Loucy (cell line): ENCODE measurements at regions not wholly inside any gene's neighbourhood (a gene's known extent, or its start where the extent isn't known, plus 50 kb on each side); places are given as distances from the start of the nearest gene placed in this dataset.

ENCODE experiments used
- EZH2phosphoT487 ChIP-seq: fragments of 200-600 bp; IDR thresholded peaks from 2 replicates; pipeline ENCODE4 v1.6.1; 2018; ENCODE audit warnings: antibody characterized with exemption, mild to moderate bottlenecking, moderate library complexity, borderline replicate concordance
- TF ChIP-seq, protein P1 (sequence below): fragments of 200-600 bp; sonication (generic); conservative IDR thresholded peaks from 2 replicates; pipeline ENCODE4 v1.5.1; 2014; ENCODE audit warnings: mild to moderate bottlenecking, antibody characterized with exemption, low read length

GRCh38 chr6:105901583-105901982 lies 184.6 kb upstream of the PRDM1 start:
- TF ChIP-seq, protein P1, sequence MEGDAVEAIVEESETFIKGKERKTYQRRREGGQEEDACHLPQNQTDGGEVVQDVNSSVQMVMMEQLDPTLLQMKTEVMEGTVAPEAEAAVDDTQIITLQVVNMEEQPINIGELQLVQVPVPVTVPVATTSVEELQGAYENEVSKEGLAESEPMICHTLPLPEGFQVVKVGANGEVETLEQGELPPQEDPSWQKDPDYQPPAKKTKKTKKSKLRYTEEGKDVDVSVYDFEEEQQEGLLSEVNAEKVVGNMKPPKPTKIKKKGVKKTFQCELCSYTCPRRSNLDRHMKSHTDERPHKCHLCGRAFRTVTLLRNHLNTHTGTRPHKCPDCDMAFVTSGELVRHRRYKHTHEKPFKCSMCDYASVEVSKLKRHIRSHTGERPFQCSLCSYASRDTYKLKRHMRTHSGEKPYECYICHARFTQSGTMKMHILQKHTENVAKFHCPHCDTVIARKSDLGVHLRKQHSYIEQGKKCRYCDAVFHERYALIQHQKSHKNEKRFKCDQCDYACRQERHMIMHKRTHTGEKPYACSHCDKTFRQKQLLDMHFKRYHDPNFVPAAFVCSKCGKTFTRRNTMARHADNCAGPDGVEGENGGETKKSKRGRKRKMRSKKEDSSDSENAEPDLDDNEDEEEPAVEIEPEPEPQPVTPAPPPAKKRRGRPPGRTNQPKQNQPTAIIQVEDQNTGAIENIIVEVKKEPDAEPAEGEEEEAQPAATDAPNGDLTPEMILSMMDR = no peak
- no peak for TF ChIP-seq EZH2phosphoT487
